ENCODE measurements at regions not wholly inside any gene's neighbourhood (a gene's known extent, or its start where the extent isn't known, plus 50 kb on each side); places are given as distances from the start of the nearest gene placed in this dataset.
"Not testable (repeated sequence)": the region's sequence is repeated elsewhere in the genome, so short reads cannot be mapped to it uniquely, and the experiment has no call there.

DNA sequence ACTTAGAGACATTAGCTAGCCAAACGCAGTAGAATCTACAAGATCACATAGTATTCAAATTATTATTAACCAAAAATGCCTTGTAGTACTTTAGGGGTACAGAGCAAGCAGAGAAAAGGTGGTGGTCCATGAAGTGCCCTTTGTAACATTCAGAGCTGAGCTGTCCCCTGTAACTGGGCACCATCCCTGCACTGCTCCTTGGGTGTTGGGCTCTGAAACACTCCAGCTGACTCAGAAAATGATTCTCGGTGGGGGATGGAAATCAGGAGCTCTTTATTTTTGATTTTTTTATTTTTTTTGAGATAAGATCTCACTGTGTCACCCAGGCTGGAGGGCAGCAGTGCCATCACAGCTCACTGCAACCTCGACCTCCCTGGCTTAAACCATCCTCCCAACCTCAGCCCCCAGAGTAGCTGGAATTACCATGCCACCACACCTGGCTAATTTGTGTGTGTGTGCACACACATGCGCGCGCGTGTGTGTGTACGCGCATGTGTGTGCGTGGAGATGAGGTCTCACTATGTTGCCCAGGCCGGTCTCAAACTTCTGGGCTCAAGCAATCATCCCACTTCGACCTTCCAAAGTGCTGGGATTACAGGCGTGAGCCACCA lies 342.6 kb downstream of the BCL2L11 start:
- not testable (repeated sequence) for DNase-seq (ENCODE audit: extremely low read depth, low read depth); H3K4me3 ChIP-seq (replicated peaks; ENCODE audit: low read depth, low read length)

DNA sequence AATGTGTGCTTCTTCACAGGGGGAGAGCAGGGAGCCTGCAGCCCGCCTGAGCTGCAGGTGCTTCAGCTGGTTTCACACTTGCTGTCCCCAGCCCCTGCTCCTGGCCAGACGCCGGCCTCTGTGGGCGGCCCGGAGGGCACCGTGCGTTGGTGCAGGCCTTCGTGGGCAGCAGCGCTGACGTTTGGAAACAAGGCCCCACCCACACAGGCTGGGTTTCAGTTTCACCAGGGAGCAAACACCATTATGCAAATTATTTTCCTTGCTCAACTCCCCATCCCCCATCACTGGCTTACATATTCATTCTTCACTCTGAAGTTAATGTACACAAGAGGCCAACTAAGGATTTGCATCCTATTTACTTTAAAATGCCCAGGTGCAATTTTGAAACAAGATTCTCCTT lies 343.2 kb downstream of the BCL2L11 start:
- not testable (repeated sequence) for DNase-seq (ENCODE audit: extremely low read depth, low read depth); H3K4me3 ChIP-seq (replicated peaks; ENCODE audit: low read depth, low read length)

DNA sequence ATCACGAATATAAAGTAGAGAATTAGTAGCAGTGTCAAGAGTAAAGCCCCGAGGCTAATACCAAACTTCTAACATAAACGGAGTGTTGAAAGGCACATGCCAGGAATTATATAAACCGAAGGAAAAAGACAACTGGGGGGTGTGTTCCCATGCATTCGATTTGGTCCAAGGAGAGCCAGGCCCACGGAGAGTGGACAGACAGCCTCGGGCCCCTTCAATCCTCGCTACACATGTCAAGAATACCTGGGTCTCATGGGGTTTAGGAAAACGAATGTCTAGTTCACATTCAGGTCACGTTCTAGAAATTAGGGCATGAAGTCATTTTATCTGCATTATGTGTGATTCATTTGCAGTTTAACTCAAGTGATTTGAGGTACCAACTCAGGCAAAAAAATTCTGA lies 343.7 kb downstream of the BCL2L11 start:
- not testable (repeated sequence) for H3K4me3 ChIP-seq (replicated peaks; ENCODE audit: low read depth, low read length); DNase-seq (ENCODE audit: extremely low read depth, low read depth)

DNA sequence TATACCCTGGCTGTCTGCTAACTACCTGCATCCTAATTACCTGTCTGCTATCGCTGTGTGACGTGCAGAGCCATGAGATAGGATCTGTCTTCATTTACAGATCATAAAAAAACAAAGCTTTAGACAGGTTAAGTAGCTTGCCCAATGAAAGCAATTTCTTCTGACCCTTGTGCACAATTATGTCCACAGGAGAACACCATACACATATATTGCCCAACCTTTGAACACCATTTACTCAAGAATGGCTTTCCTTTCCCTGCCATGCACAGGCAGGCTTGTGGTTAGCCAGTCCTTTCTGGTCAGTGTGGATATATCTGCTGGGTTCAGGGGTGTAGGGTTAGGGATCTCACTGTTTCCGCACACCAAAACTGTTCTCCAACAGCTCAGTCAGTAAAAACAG lies 344.8 kb downstream of the BCL2L11 start:
- not testable (repeated sequence) for H3K4me3 ChIP-seq (replicated peaks; ENCODE audit: low read depth, low read length); DNase-seq (ENCODE audit: extremely low read depth, low read depth)

DNA sequence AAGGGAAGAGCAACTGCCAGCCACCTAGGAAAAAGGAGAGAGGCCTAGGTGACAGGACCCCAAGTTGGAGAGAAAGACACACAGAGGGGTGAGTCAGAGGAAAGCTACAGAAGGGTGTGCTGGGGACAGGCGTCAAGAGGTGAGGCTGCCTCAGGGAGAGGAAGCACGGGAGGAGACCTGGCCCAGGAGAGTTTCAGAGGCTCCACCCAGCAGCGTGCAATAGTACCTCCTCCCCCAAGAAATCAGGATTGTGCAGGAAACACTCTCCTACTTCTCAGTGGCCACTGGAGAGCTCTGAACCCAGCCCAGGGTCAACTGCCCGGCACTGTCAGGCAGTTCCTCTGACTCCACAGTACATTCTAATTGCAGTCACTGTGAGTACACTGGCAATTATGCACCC lies 346.0 kb downstream of the BCL2L11 start:
- DNase-seq (ENCODE audit: extremely low read depth, low read depth); H3K4me3 ChIP-seq (replicated peaks; ENCODE audit: low read depth, low read length): not testable (repeated sequence)

DNA sequence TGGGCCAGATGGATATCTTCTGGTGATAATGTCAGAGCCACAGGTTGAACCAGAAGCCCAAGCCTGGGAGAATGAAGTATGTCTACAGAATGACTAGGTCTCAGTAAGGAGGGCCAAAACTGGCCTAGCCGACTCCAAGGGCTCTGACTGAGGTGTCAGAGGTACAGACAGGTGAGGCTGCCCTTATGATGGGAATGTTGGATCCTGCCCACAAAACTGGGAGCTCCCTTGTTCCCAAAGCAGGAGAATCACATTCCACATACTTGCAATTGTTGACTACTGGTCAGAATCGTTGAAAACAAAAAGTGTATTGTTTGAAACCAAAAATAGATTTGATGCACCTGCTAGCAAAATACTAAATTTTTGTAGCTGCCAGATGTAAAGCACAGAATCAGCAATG lies 350.2 kb downstream of the BCL2L11 start:
- not testable (repeated sequence) for H3K4me3 ChIP-seq (replicated peaks; ENCODE audit: low read depth, low read length); DNase-seq (ENCODE audit: extremely low read depth, low read depth)

DNA sequence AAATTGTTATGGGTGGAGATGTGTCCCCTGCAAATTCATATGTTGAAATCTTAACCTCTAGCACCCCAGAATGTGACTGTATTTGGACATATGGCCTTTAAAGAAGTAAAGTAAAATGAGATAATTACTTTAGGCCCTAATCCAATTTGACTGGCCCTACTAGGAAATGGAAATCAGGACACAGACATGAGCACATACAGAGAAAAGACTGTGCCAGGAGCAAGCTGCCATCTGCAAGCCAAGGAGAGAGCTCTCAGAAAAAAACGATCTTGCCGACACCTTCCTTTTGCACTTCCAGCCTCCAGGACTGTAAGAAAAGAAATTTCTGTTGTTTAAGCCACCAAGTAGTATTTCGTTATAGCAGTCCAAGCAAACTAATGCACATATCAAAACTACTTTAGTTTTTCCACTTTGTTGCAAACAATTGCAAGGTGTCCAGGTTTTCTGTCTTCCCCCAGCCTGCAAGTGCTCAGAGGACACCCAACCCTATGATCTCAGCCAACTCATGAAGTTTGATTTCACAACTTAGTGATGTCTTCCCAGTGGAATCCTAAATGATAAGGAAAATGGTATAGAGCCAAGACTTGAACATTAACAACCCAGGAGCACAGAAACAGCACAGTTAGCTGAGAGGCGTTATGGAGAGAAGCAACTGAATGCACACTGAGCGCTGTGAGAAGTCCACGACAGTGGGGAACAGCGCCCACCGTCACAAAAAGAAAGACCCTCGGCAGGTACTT lies 351.2 kb downstream of the BCL2L11 start:
- not testable (repeated sequence) for H3K4me3 ChIP-seq (replicated peaks; ENCODE audit: low read depth, low read length); DNase-seq (ENCODE audit: extremely low read depth, low read depth)

DNA sequence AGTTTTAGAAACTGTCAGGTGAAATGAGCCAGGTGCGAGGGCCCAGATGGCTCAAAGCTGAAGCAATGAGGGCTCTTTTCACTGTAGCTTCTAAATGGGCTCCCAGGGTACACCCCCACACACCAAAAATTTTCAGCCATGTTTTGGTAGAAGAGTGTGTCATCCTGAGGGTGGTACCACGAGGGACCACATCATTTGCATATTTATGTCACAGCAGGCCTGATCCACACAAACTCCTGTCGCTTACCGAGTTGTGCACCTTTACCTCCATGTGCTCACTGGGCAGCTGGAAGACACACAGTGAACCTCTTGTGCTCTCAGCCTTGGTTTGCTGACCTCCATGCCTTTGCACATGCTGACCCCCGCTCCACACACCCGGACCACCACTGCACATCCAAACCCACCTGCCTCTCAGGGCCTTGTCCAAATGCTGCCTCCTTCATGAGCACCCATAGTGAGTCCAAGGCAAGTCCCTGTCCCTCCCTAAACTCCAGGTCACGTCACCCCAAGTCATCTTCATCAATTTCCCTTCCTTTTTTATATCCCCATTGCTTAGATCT lies 352.2 kb downstream of the BCL2L11 start:
- not testable (repeated sequence) for H3K4me3 ChIP-seq (replicated peaks; ENCODE audit: low read depth, low read length); DNase-seq (ENCODE audit: extremely low read depth, low read depth)

DNA sequence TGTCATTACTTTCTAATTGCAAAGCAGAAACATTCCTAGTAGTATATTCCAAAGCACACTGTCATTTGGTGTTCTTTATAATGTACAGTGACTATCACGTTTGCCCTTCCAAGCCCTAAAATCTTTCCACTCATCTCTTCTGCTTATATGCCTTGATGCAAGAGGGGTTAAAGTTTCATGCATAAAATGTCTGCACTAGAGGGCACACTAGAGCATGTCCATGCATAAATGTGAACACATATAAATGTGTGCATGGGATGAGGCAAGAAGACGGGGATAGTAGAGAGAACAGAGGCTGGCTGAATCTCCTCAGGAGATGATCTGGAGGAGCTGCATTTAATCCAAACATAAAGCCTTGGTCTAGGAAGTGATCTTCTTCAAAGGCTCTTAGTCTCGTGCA lies 352.8 kb downstream of the BCL2L11 start:
- not testable (repeated sequence) for H3K4me3 ChIP-seq (replicated peaks; ENCODE audit: low read depth, low read length); DNase-seq (ENCODE audit: extremely low read depth, low read depth)

DNA sequence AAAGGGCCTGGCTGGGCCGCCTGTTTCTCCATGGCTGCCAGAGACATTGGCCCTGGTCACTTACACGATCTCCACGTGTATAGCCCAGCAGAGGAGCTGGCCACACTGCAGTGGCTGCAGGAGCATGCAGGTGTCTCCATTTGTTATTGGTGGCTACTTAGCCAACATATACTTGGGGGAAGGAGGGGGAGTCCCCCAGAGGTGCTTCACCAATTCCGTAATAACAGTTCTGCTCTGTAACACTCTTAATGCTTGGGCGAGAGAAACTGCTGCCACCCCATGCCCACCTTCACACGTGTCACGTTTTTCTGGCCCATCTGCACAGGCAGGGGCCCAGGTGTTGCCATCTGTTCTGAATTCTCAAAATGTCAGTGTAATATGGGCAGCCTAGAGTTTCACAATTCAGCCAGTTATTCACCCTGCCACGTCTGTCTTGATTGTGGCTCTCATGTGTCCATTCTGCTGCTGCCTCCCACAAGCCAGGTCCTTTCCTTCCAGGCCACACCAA lies 353.5 kb downstream of the BCL2L11 start:
- DNase-seq (ENCODE audit: extremely low read depth, low read depth); H3K4me3 ChIP-seq (replicated peaks; ENCODE audit: low read depth, low read length): not testable (repeated sequence)

DNA sequence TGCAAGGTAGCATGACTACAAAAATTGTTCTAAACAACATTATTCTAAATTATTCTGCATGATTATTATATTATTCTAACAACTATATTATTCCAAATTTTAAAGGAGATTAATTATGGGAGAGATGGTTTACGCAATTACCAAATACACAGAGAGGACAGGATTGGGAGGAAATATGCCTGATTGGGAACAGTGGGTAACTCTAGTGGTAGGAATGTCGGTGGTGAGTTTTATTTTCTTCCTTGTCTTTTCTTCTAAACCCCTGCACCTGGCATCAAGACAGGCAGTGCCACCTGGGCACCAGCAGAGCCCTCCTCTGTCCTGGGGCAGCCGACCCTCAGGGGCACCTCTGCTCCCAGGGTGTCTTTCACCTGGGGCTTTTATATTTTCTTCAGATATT lies 357.6 kb downstream of the BCL2L11 start:
- not testable (repeated sequence) for DNase-seq (ENCODE audit: extremely low read depth, low read depth); H3K4me3 ChIP-seq (replicated peaks; ENCODE audit: low read depth, low read length)

DNA sequence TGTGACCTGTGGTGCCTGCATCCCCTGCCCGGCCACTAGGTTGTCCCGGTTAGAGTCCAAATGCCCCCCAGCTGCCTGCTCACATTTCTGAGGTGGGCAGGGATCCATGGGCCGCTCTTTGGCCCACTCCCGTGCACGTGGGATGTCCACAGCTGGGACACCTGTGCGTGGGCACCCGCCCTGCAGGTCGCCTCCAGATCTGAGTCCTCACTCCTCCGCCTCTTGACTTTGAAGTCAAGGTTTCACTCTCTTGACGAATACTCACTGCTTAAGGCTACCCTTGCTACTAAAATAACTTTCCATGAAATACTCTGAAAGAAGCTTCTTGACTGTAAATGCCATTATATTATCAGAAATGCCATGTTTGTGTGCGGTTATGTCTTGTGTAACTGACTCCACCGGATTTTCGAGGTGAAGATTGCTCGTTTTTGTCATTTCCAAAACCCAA lies 358.2 kb downstream of the BCL2L11 start:
- H3K4me3 ChIP-seq (replicated peaks; ENCODE audit: low read depth, low read length); DNase-seq (ENCODE audit: extremely low read depth, low read depth): not testable (repeated sequence)

DNA sequence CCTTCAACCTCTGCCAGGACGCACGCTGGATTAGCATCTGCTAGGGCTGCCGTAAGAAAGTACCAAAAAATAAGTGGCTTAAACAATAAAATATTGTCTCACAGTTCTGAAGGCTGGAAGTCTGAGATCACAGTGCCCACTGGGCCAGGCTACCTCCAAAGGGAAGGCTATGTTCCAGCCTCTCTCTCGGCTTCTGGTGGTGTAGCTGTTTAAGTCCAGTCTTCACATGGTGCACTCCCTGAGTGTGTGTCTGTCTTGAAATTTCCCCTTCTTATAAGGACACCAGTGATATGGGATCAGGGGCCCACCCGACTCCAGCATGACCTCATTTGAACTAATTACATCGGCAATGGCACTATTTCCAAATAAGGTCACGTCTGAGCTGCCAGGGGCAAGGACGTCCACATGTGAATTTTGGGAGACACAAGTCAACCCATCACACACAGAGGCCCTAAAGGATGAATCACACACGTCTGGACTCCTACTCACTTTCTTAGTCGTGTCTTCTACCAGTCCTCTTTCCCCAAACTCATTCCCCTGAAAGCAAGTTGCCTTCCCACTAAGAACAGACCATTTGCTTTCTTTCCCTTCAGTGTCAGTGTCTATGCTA lies 359.4 kb downstream of the BCL2L11 start:
- not testable (repeated sequence) for DNase-seq (ENCODE audit: extremely low read depth, low read depth); H3K4me3 ChIP-seq (replicated peaks; ENCODE audit: low read depth, low read length)

DNA sequence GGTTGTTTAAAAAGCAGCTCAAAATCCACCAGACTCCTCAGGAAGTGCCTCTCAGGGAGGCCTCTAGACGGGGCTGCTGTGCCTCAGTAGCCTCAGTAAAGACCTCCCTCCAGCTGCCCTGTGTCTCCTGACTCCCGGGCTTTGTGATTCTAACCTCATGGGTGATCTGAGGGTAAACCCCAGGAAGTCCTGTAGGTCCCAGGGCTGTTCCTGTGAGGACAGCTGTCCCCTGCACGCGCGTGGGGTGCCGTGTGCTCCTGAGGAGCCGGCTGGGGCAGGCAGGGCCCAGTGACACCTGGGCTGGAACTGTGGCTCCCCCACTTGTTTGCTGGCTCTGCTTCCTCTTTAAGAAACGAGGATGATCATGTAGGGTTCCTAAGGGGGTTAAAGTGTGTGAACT lies 359.9 kb downstream of the BCL2L11 start:
- not testable (repeated sequence) for DNase-seq (ENCODE audit: extremely low read depth, low read depth); H3K4me3 ChIP-seq (replicated peaks; ENCODE audit: low read depth, low read length)

DNA sequence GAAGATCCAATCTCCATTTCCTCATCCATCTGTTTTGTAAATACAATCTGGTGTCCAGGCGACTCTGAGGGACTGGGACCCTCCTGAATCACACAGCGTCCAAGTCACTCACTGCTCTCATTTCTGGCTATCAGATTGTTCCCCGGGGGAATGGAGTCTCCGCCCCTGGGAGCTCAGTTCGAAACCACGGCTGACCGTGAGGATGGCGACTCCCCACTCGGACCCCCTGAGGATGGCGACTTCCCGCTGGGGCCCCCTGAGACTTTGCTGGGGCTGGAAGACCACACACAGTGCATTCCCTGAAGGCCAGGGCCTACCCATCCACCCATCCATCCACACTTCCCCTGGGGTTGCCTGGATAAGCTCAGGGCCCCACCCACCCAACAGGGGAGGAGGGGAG lies 360.5 kb downstream of the BCL2L11 start:
- not testable (repeated sequence) for DNase-seq (ENCODE audit: extremely low read depth, low read depth); H3K4me3 ChIP-seq (replicated peaks; ENCODE audit: low read depth, low read length)

DNA sequence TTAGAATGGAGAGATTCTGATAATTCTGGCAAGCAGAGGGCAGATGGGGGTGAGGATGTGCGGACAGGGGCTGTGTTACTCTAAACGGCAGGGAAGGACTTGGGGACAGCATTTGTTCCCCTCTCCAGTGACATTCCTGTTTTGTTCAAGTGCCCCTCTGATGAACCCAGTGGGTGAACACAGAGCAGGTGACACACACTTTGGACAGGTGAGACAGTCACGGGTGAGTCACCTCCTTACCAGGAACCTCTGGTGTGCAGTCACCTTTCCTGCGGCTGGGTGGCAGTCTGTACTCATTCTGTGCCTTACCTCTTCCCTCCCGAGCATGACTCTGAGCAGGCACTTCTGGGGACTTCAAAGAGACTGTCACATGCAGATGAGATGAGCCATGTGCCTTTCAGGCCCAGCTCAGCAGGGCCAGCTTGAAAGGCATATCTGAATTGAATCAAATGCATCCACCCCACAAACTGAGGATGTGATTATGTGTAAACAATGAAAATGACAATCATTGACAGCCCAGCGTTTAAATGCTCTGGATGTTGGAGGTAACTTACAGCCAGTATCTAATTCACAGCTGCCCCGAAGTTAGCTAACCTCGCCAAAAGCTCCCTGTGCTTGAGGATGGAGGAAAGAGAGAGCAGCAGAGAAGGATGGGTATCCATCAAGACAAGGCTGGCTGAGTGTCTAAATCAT lies 362.4 kb downstream of the BCL2L11 start:
- DNase-seq (ENCODE audit: extremely low read depth, low read depth); H3K4me3 ChIP-seq (replicated peaks; ENCODE audit: low read depth, low read length): not testable (repeated sequence)

DNA sequence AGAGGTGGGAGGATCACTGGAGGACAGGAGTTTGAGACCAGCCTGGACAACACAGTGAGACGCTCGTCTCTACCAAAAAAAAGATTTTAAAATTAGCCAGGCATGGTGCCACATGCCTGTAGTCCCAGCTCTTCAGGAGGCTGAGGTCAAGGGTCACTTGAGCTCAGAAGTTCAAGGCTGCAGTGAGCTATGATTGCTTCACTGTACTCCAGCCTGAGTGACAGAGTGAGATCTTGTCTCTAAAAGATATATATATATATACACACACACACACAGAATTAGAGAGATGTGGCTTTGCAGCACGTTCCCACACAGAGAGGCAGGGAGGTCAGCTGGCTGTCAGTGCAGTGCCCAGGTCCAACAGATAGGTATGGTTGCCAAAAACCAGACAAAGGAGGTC lies 363.4 kb downstream of the BCL2L11 start:
- DNase-seq (ENCODE audit: extremely low read depth, low read depth); H3K4me3 ChIP-seq (replicated peaks; ENCODE audit: low read depth, low read length): not testable (repeated sequence)

DNA sequence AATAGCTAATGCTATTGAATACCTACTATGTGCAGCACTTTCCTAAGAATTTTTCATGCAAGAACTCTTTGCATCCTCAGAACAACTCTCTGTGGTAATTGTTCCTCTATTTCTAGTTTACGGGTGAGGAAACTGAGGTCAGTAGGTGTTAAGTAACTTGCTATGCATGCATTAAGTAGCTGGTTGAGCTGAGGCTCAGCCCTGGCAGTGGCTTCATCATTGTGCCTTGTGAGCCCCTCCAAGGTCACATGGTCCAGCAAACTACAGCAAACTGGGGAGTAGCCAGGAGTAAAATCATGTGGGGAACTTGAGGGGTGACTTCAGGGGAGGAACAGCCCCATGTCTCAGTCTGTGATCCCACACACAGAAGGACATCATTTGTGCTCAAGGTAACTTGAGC lies 365.2 kb downstream of the BCL2L11 start:
- H3K4me3 ChIP-seq (replicated peaks; ENCODE audit: low read depth, low read length); DNase-seq (ENCODE audit: extremely low read depth, low read depth): not testable (repeated sequence)
